ENCODE measurements at regions not wholly inside any gene's neighbourhood (a gene's known extent, or its start where the extent isn't known, plus 50 kb on each side); places are given as distances from the start of the nearest gene placed in this dataset.

DNA sequence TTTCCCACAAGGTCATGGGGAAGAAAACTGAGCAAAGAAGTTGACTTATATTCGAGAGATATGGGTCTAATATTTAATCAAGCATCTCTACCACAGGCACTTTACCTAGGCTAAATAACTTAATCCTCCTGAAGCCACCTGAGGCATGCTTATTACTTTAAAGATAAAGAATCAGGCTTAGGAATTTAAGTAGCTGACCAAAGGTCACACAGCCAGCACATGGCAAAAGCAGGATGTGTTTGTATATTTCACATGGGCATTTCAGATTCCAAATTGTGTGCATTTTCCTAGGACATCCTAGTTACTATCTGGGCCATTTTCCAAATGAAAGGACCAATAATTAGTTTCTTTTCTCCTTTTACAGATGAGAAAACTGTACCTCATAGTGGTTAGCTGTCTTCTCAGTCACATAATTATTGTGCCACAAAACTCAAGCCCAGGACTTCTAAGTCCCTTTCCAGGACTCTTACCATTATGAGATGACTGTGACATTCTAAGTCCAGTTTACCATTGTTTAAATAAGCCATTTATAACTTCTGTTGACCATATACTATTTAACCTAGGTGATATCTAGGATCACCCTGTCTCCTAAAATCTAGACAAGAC lies 112.1 kb upstream of the ZC3H12C start:
- TF ChIP-seq, protein P1, sequence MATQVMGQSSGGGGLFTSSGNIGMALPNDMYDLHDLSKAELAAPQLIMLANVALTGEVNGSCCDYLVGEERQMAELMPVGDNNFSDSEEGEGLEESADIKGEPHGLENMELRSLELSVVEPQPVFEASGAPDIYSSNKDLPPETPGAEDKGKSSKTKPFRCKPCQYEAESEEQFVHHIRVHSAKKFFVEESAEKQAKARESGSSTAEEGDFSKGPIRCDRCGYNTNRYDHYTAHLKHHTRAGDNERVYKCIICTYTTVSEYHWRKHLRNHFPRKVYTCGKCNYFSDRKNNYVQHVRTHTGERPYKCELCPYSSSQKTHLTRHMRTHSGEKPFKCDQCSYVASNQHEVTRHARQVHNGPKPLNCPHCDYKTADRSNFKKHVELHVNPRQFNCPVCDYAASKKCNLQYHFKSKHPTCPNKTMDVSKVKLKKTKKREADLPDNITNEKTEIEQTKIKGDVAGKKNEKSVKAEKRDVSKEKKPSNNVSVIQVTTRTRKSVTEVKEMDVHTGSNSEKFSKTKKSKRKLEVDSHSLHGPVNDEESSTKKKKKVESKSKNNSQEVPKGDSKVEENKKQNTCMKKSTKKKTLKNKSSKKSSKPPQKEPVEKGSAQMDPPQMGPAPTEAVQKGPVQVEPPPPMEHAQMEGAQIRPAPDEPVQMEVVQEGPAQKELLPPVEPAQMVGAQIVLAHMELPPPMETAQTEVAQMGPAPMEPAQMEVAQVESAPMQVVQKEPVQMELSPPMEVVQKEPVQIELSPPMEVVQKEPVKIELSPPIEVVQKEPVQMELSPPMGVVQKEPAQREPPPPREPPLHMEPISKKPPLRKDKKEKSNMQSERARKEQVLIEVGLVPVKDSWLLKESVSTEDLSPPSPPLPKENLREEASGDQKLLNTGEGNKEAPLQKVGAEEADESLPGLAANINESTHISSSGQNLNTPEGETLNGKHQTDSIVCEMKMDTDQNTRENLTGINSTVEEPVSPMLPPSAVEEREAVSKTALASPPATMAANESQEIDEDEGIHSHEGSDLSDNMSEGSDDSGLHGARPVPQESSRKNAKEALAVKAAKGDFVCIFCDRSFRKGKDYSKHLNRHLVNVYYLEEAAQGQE (IDR thresholded peaks at IDR 0.05; ENCODE audit: insufficient read depth in 1 of 2, low read depth in 2 of 2, low read length in 1 of 2), result no peak
- TF ChIP-seq, protein P2, sequence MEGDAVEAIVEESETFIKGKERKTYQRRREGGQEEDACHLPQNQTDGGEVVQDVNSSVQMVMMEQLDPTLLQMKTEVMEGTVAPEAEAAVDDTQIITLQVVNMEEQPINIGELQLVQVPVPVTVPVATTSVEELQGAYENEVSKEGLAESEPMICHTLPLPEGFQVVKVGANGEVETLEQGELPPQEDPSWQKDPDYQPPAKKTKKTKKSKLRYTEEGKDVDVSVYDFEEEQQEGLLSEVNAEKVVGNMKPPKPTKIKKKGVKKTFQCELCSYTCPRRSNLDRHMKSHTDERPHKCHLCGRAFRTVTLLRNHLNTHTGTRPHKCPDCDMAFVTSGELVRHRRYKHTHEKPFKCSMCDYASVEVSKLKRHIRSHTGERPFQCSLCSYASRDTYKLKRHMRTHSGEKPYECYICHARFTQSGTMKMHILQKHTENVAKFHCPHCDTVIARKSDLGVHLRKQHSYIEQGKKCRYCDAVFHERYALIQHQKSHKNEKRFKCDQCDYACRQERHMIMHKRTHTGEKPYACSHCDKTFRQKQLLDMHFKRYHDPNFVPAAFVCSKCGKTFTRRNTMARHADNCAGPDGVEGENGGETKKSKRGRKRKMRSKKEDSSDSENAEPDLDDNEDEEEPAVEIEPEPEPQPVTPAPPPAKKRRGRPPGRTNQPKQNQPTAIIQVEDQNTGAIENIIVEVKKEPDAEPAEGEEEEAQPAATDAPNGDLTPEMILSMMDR (IDR thresholded peaks at IDR 0.05), result no peak
- TF ChIP-seq SIN3A (IDR thresholded peaks at IDR 0.05; ENCODE audit: borderline replicate concordance, insufficient read depth, low read depth, low read length) (no peak), POLR2AphosphoS5 (IDR thresholded peaks at IDR 0.05; ENCODE audit: low read depth, low read length) (no peak)

All from Panc1 (cell line).